HS-5 (cell line): ENCODE measurements at regions not wholly inside any gene's neighbourhood (a gene's known extent, or its start where the extent isn't known, plus 50 kb on each side); places are given as distances from the start of the nearest gene placed in this dataset.

Experiments
- DNase-seq: peaks from one replicate; pipeline ENCODE4 v3.0.0-alpha.2; 2012; ENCODE audit warnings: low read depth

GRCh38 chr4:59238212-59238611, 1961.9 kb upstream of the ADGRL3 start:
- no peak for DNase-seq

GRCh38 chr4:59240011-59240410, 1960.1 kb upstream of the ADGRL3 start:
- no peak for DNase-seq

- DNase-seq, result no peak
Measured at GRCh38 chr4:59243038-59243437, 1957.1 kb upstream of the ADGRL3 start.

GRCh38 chr4:59247032-59247431, 1953.1 kb upstream of the ADGRL3 start:
- no peak for DNase-seq

GRCh38 chr4:59248313-59248712, 1951.8 kb upstream of the ADGRL3 start:
- DNase-seq, result no peak

- DNase-seq, result no peak
Measured at GRCh38 chr4:59249110-59249509, 1951.0 kb upstream of the ADGRL3 start.

GRCh38 chr4:59258002-59258401, 1942.1 kb upstream of the ADGRL3 start:
- no peak for DNase-seq

GRCh38 chr4:59307609-59308008, 1892.5 kb upstream of the ADGRL3 start:
- DNase-seq, result no peak

GRCh38 chr4:59314637-59315036, 1885.5 kb upstream of the ADGRL3 start:
- no peak for DNase-seq

- no peak for DNase-seq
Measured at GRCh38 chr4:59339631-59340030, 1860.5 kb upstream of the ADGRL3 start.

GRCh38 chr4:59341506-59341905, 1858.6 kb upstream of the ADGRL3 start:
- no peak for DNase-seq

GRCh38 chr4:59348949-59349348, 1851.2 kb upstream of the ADGRL3 start:
- DNase-seq, result no peak

GRCh38 chr4:59369229-59369628, 1830.9 kb upstream of the ADGRL3 start:
- no peak for DNase-seq

GRCh38 chr4:59374416-59374815, 1825.7 kb upstream of the ADGRL3 start:
- no peak for DNase-seq

- DNase-seq, result no peak
Measured at GRCh38 chr4:59380841-59381366, 1819.2 kb upstream of the ADGRL3 start.

GRCh38 chr4:59381591-59381990, 1818.5 kb upstream of the ADGRL3 start:
- no peak for DNase-seq

- no peak for DNase-seq
Measured at GRCh38 chr4:59387759-59388758, 1812.1 kb upstream of the ADGRL3 start.

- DNase-seq, result no peak
Measured at GRCh38 chr4:59393780-59394179, 1806.3 kb upstream of the ADGRL3 start.

- no peak for DNase-seq
Measured at GRCh38 chr4:59400334-59400733, 1799.8 kb upstream of the ADGRL3 start.

- no peak for DNase-seq
Measured at GRCh38 chr4:59409647-59410046, 1790.5 kb upstream of the ADGRL3 start.

- DNase-seq, result no peak
Measured at GRCh38 chr4:59412739-59413138, 1787.4 kb upstream of the ADGRL3 start.

GRCh38 chr4:59455751-59456150, 1744.4 kb upstream of the ADGRL3 start:
- peak; percentile 26 for DNase-seq

GRCh38 chr4:59457576-59457975, 1742.5 kb upstream of the ADGRL3 start:
- no peak for DNase-seq

GRCh38 chr4:59484944-59485343, 1715.2 kb upstream of the ADGRL3 start:
- DNase-seq, result no peak
